GM21423 (cell line): ENCODE measurements at regions not wholly inside any gene's neighbourhood (a gene's known extent, or its start where the extent isn't known, plus 50 kb on each side); places are given as distances from the start of the nearest gene placed in this dataset.
"Not testable (repeated sequence)": the region's sequence is repeated elsewhere in the genome, so short reads cannot be mapped to it uniquely, and the experiment has no call there.

Source experiments
- ATAC-seq: cut with Tn5 transposase; IDR thresholded peaks from one replicate; pipeline ENCODE4 v1.9.1; 2021; ENCODE audit warnings: mild to moderate bottlenecking, moderate library complexity; ENCODE audit not compliant: unreplicated experiment

DNA sequence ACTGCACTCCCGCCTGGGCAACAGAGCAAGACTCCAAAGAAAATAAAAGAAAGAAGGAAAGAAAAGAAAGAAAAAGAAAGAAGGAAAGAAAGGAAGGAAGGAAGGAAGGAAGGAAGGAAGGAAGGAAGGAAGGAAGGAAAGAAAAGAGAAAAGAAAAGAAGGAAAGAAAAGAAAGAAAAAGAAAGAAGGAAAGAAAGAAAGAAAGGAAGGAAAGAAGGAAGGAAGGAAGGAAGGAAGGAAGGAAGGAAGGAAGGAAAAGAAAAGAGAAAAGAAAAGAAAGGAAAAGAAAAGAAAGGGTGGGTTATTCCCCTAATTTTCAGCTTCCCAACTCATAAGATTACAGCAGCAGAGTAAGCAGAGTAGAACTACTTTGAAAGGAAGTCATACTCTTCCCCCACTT lies 64.4 kb downstream of the TMEM200C start:
- not testable (repeated sequence) for ATAC-seq

- ATAC-seq: no peak
These were observed 66.4 kb downstream of the TMEM200C start for GRCh38 chr18:5828913-5829312.

DNA sequence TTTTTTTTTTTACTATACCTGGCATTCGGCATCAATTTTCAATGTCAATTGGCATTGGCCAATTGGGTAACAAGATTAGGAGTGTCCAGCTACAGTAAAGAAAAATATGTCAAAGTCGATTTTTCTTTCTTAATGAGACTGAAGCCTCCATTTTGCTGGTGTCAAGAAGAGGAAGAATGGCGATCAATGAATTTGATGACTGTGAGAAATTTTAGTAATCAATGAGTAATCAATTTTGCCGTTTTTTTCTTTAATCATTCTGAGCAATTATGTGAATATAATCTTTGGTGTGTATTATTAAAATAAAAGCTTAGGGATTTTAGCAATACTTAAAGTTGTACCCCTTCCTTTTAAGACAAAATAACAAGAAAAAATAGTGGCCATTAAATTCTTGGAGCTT lies 69.7 kb downstream of the TMEM200C start:
- no peak for ATAC-seq

DNA sequence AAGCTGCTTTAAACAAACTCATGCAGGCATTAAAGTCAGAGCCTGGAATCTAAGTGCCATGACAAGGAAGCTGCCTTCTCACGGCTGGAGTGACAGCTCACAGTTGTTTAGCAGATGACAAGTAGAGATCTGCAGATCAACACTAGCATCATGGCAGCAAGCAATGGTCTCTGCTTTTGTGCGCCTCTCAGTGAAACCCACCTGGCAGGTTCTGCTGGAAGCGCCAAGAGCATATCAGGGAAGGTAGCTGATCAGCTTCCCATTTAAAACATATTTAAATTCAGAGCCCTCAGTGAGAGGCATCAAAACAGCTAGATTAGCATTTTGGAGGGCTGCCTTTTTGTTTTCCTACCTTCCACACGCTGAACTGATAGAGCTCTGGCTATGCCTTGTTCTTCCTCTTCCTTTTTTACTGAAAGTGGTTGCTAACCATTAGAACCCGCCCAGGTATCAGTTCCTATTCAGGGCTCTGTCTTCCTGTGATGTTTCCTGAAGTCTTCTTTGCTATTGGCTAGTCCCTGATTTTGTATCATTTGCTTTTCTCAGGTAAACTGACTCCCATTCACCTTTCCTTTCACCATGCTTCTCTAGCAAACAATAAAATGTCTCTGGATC lies 70.8 kb downstream of the TMEM200C start:
- no peak for ATAC-seq

GRCh38 chr18:5817816-5818215 lies 77.5 kb downstream of the TMEM200C start:
- ATAC-seq: no peak

DNA sequence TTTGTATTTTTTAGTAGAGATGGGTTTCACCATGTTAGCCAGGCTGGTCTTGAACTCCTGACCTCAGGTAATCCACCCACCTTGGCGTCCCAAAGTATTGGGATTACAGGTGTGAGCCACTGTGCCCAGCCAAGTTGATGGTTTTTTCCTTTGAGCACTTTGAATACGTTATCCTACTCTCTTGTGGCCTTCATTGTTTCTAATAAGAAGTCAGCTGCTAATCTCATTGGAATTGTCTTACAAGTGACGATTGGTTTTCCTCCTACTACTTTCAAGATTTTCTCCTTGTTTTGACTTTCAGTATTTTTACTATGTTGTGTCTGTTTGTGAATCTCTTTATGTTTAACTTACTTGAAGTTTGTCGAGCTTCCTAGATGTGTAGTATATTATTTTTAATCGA lies 88.5 kb downstream of the TMEM200C start:
- ATAC-seq: no peak

DNA sequence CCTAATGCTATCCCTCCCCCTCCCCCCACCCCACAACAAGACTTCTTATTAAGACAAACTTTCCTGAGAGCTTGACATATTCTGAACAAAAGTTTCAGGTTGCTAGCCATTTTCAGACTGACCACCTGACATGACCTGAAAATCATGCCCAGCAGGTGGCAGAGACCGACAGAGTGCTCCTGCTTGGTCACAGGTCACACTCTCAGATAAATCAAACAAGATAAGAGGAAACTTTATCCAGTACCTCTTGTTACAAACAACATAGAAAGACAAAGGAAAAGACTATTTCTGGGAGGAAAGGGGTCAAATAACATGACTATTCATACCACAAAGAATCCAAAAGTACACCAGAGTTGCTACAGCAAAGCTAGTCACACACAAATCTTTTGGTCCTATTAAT lies 107.4 kb downstream of the TMEM200C start:
- no peak for ATAC-seq

DNA sequence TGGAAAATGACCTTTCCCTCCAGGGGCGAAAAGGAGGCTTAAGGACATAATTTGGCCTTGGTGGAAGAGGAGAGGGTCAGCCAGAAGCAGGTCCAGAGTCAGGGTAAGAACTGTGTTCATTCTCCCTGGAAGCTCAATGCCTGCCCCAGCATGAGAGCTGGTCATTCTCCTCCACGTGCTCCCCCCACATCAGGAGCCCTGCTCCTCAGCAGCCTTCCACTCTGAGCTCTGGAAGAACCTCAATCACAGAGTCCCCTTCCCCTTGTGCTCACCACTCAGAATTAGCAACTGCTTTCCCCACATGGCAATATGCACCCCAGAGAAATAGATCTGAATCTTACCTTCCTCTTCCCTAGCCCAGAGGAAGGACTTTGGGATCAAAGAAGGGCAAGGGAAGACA lies 115.4 kb downstream of the TMEM200C start:
- no peak for ATAC-seq

DNA sequence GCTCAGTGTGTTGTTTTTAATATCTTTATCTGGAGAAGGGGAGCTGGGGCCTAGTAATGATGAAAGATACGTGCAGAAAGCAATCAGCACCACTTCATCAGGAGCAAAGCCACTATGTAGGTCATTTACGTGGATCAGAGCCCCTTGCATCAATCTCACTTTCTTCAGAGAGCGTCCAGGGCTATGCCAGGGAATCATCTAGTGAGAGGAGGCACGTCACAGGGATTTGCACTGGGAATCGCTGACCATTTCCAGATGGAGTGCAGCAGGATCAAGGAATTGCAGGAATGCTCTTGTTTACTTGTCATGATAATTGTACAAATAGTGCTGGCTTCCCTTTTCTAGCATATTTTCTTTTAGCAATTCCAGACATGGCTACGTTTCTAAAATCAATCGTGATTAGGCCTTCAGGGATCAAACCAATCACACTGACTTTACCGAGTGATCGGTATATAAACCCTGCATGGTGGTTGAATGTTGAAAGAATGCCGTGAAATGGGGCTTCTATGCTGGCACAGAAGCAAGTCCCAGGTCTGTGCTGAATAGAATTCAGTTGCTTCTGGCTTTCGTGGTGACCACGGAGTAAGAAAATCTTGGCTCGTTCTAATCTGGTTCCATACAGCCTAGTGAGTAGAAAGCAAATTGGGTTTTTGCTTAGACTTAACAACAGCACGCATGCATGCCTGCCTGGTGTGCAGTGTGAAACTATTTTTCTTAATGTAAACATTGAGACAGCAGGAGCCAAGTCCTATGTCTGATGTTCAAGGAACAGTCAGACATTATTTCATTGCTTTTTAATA lies 122.8 kb downstream of the TMEM200C start:
- no peak for ATAC-seq

- no peak for ATAC-seq
These were observed 124.0 kb downstream of the TMEM200C start for GRCh38 chr18:5771343-5771742.

- ATAC-seq: no peak
These were observed 125.1 kb downstream of the TMEM200C start for GRCh38 chr18:5770176-5770575.

DNA sequence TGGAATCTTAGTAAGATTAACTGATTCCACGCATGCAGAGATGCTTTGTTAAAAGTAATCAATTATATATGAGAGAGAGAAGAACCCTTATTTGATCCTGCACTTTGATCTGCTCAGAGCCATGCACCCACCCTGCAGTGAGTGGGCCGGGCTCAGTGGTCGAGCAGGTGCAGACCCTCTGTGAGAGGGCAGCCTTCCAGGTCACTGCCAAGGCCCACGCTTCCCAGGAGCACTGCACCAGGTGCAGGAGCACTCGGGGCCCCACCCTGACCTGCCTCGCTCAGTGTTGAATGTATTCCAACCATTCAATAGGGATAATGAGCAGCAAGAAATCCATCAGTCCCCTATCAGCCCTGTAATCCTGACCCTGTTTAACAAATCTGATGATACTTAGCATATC lies 126.9 kb downstream of the TMEM200C start:
- no peak for ATAC-seq

- no peak for ATAC-seq
These were observed 136.1 kb downstream of the TMEM200C start for GRCh38 chr18:5759194-5759593.

- no peak for ATAC-seq
These were observed 138.5 kb downstream of the TMEM200C start for GRCh38 chr18:5756823-5757222.

GRCh38 chr18:5747678-5748077 lies 147.6 kb downstream of the TMEM200C start:
- ATAC-seq: no peak

- ATAC-seq: no peak
These were observed 148.5 kb downstream of the TMEM200C start for GRCh38 chr18:5746844-5747243.

DNA sequence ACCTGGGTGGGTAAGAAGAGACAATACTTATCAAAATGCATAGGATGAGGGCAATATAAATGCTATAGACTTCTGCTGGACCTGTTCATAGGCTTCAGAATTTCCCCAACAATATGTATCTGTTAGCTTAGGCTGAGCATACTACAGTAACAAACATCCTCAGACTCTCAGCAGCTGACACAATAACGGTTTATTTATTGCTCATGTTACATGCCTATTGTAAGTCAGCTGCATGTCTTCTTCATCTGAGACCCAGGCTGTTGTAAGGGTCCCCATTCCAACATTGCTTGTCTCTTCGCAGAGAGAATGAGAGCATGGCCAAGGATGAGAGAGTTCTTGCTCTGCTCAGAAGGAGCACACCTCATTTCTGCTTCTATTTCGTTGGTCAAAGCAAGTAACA lies 150.7 kb downstream of the TMEM200C start:
- no peak for ATAC-seq

- ATAC-seq: no peak
These were observed 156.8 kb downstream of the TMEM200C start for GRCh38 chr18:5738526-5738925.

DNA sequence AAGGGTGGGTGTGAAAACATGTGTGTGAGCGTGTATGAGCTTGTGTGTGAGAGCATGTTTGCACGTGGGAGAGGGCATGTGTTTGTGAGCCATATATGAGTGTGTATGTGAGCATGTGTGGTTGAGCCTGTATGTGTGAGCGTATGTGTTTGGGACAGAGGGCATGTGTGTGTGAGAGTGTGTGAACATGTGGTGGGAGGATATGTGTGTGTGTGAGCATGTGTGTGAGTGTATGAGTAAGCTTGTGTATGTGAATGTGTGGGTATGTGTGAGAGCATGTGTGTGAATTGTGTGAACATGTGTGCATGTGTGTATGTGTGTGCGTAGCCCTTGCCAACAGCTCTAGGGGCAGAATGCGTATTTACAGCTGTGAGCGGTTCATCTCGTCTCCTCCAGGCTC lies 163.0 kb downstream of the TMEM200C start:
- ATAC-seq: no peak

DNA sequence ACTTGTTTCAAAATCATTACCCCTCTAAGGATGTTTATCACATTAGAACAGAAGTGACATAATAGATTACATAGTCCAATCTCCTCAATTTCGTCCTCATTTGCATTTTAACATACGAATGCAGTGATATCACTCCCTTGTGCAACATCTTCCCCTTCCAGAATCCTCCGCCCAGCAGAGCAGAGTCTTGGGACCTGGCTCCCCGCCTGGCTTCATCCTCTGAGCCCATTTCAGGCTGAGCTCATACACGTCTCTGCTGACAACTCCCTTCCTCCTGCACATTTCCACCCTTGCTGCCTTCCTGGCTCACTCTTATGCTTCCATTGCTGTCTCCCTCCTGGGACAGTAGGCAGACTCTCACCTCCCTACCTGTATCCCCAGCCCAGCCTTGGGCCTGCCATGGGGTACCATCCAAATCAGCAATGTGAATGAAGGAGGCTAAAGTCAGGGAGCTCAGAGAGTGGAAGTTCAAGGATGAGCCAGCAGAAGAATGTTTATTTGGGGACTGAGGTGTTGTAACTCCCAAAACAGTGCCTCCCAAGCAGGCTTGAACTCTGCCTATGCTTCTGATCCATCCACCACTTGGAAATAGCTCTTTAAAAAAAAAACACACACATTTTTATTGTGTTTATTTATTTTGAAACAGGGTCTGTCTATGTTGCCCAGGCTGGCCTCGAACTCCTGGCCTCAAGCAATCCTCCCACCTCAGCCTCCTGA lies 165.2 kb downstream of the TMEM200C start:
- no peak for ATAC-seq

GRCh38 chr18:5728531-5728930 lies 166.8 kb downstream of the TMEM200C start:
- ATAC-seq: no peak

- no peak for ATAC-seq
These were observed 169.3 kb downstream of the TMEM200C start for GRCh38 chr18:5726011-5726410.
